WTC11 (cell line): ENCODE measurements at regions not wholly inside any gene's neighbourhood (a gene's known extent, or its start where the extent isn't known, plus 50 kb on each side); places are given as distances from the start of the nearest gene placed in this dataset.

ENCODE experiments used
- ATF1 ChIP-seq: sonication (generic); formaldehyde crosslinking; IDR thresholded peaks from 2 replicates; pipeline ENCODE4 v1.8.1; 2023; ENCODE audit warnings: mild to moderate bottlenecking, moderate library complexity, missing genetic modification reagents
- E2F4 ChIP-seq: sonication (generic); formaldehyde crosslinking; IDR thresholded peaks from 2 replicates; pipeline ENCODE4 v1.8.1; 2022; ENCODE audit warnings: low read depth, mild to moderate bottlenecking, moderate library complexity, missing genetic modification reagents, borderline replicate concordance
- ELF4 ChIP-seq: sonication (generic); formaldehyde crosslinking; IDR thresholded peaks from 2 replicates; pipeline ENCODE4 v1.8.1; 2022; ENCODE audit warnings: low read depth, mild to moderate bottlenecking, moderate library complexity, missing genetic modification reagents
- ESRRA ChIP-seq: sonication (generic); formaldehyde crosslinking; IDR thresholded peaks from 2 replicates; pipeline ENCODE4 v1.8.1; 2022; ENCODE audit warnings: mild to moderate bottlenecking, missing genetic modification reagents, borderline replicate concordance
- NFE2L1 ChIP-seq: sonication (generic); formaldehyde crosslinking; IDR thresholded peaks from 2 replicates; pipeline ENCODE4 v1.8.1; 2023; ENCODE audit warnings: missing genetic modification reagents
- OVOL2 ChIP-seq: fragments of 250-450 bp; sonication (Bioruptor Pico); IDR thresholded peaks from 2 replicates; pipeline ENCODE4 v1.9.0; 2021; ENCODE audit warnings: mild to moderate bottlenecking, borderline replicate concordance
- PREB ChIP-seq: sonication (generic); formaldehyde crosslinking; IDR thresholded peaks from 2 replicates; pipeline ENCODE4 v1.8.1; 2022; ENCODE audit warnings: mild to moderate bottlenecking, missing genetic modification reagents, moderate library complexity, borderline replicate concordance
- SMAD3 ChIP-seq: sonication (generic); formaldehyde crosslinking; IDR thresholded peaks from 2 replicates; pipeline ENCODE4 v1.8.0; 2022; ENCODE audit warnings: missing genetic modification reagents, mild to moderate bottlenecking, borderline replicate concordance
- SOX15 ChIP-seq: fragments of 250-450 bp; sonication (Bioruptor Pico); IDR thresholded peaks from 2 replicates; pipeline ENCODE4 v1.9.0; 2021; ENCODE audit warnings: mild to moderate bottlenecking
- USF1 ChIP-seq: sonication (generic); formaldehyde crosslinking; IDR thresholded peaks from 2 replicates; pipeline ENCODE4 v1.8.0; 2022; ENCODE audit warnings: mild to moderate bottlenecking, missing genetic modification reagents
- ZNF138 ChIP-seq: sonication (generic); formaldehyde crosslinking; conservative IDR thresholded peaks from 2 replicates; pipeline ENCODE4 v1.8.1; 2022; ENCODE audit warnings: mild to moderate bottlenecking, moderate library complexity, missing genetic modification reagents
- TF ChIP-seq, protein P1 (sequence below): fragments of 200-600 bp; IDR thresholded peaks from 2 replicates; pipeline ENCODE4 v1.8.0; 2022; ENCODE audit warnings: antibody characterized with exemption
- TF ChIP-seq, protein P2 (sequence below): sonication (generic); formaldehyde crosslinking; IDR thresholded peaks from 2 replicates; pipeline ENCODE4 v1.8.0; 2022; ENCODE audit warnings: missing genetic modification reagents

GRCh38 chr13:53683608-53684007 is 655.0 kb downstream of the OLFM4 start:
- TF ChIP-seq, protein P1, sequence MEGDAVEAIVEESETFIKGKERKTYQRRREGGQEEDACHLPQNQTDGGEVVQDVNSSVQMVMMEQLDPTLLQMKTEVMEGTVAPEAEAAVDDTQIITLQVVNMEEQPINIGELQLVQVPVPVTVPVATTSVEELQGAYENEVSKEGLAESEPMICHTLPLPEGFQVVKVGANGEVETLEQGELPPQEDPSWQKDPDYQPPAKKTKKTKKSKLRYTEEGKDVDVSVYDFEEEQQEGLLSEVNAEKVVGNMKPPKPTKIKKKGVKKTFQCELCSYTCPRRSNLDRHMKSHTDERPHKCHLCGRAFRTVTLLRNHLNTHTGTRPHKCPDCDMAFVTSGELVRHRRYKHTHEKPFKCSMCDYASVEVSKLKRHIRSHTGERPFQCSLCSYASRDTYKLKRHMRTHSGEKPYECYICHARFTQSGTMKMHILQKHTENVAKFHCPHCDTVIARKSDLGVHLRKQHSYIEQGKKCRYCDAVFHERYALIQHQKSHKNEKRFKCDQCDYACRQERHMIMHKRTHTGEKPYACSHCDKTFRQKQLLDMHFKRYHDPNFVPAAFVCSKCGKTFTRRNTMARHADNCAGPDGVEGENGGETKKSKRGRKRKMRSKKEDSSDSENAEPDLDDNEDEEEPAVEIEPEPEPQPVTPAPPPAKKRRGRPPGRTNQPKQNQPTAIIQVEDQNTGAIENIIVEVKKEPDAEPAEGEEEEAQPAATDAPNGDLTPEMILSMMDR = no peak
- TF ChIP-seq ATF1 (no peak), SOX15 (CRISPR knock-in tag) (no peak), ESRRA (no peak), SMAD3 (no peak), ZNF138 (CRISPR knock-in tag) (no peak), OVOL2 (CRISPR knock-in tag) (no peak), PREB (no peak), ELF4 (CRISPR knock-in tag) (no peak), NFE2L1 (no peak), E2F4 (CRISPR knock-in tag) (no peak), USF1 (CRISPR knock-in tag) (no peak)
- TF ChIP-seq, protein P2, sequence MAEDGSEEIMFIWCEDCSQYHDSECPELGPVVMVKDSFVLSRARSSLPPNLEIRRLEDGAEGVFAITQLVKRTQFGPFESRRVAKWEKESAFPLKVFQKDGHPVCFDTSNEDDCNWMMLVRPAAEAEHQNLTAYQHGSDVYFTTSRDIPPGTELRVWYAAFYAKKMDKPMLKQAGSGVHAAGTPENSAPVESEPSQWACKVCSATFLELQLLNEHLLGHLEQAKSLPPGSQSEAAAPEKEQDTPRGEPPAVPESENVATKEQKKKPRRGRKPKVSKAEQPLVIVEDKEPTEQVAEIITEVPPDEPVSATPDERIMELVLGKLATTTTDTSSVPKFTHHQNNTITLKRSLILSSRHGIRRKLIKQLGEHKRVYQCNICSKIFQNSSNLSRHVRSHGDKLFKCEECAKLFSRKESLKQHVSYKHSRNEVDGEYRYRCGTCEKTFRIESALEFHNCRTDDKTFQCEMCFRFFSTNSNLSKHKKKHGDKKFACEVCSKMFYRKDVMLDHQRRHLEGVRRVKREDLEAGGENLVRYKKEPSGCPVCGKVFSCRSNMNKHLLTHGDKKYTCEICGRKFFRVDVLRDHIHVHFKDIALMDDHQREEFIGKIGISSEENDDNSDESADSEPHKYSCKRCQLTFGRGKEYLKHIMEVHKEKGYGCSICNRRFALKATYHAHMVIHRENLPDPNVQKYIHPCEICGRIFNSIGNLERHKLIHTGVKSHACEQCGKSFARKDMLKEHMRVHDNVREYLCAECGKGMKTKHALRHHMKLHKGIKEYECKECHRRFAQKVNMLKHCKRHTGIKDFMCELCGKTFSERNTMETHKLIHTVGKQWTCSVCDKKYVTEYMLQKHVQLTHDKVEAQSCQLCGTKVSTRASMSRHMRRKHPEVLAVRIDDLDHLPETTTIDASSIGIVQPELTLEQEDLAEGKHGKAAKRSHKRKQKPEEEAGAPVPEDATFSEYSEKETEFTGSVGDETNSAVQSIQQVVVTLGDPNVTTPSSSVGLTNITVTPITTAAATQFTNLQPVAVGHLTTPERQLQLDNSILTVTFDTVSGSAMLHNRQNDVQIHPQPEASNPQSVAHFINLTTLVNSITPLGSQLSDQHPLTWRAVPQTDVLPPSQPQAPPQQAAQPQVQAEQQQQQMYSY (CRISPR knock-in tag) = no peak
